HCT116 (cell line): ENCODE measurements at regions not wholly inside any gene's neighbourhood (a gene's known extent, or its start where the extent isn't known, plus 50 kb on each side); places are given as distances from the start of the nearest gene placed in this dataset.

ENCODE experiments used
- ATAC-seq: fragments of 200-7000 bp; cut with Tn5 transposase; 2 replicates; pipeline ENCODE4 v1.9.1; 2020; ENCODE audit warnings: mild to moderate bottlenecking, moderate library complexity
- BruUV-seq: library from RNA; stranded (reverse); fragments of 400-500 nt; replicated peaks from 2 replicates; lab custom pipeline; 2021; lab: Mats Ljungman, UMichigan
- CTCF ChIA-PET: fragments of 300-600 bp; sonication (Branson Sonifier 250); formaldehyde crosslinking; loops from one replicate; lab custom pipeline; 2021; ENCODE audit warnings: antibody characterized with exemption; lab: Charles Lee
- POLR2A ChIA-PET: fragments of 300-600, 350-600 bp; sonication (Branson Sonifier 250); formaldehyde crosslinking; loops from one replicate; lab custom pipeline; 2021; ENCODE audit warnings: antibody characterized with exemption; lab: Charles Lee
- RAD21 ChIA-PET, 2 experiments: fragments of 300-600 bp; sonication (Branson Sonifier 250); formaldehyde crosslinking; loops; one replicate each; lab custom pipeline; 2023; ENCODE audit warnings: low total read pairs in 2 of 2; ENCODE audit not compliant: uncharacterized antibody in 2 of 2, unreplicated experiment in 2 of 2, low non-redundant PET in 1 of 2; lab: Charles Lee
- DNase-seq: peaks from one replicate; pipeline ENCODE4 v3.0.0-alpha.2; 2010; ENCODE audit warnings: low read depth, low spot score
- H2AFZ ChIP-seq: fragments of 200-600 bp; shearing (Covaris generic), sonication (generic); 2 replicates; pipeline ENCODE4 v1.6.1; 2017; ENCODE audit warnings: low read depth, mixed run types, mixed read lengths, antibody characterized with exemption, low read length; ENCODE audit not compliant: poor library complexity, severe bottlenecking
- H3K27ac ChIP-seq: 2 replicates; pipeline ENCODE4 v1.5.1; 2012; ENCODE audit warnings: low read depth, low read length
- H3K27me3 ChIP-seq: fragments of 200-600 bp; sonication (generic); 2 replicates; pipeline ENCODE4 v1.6.1; 2016; ENCODE audit warnings: mixed run types, low read length, mixed read lengths; ENCODE audit not compliant: insufficient read depth
- H3K36me3 ChIP-seq, 2 experiments: fragments of 200-500 bp in 1 of 2; fragments of 200-600 bp in 1 of 2; sonication (Bioruptor generic) in 1 of 2; sonication (generic) in 1 of 2; 2 replicates each; pipeline versions ENCODE4 v1.5.1 to v1.6.1; 2014 to 2016; ENCODE audit warnings: low read length in 2 of 2, inconsistent platforms in 1 of 2, mixed read lengths in 1 of 2, mixed run types in 1 of 2; ENCODE audit not compliant: insufficient read depth in 2 of 2, control insufficient read depth in 1 of 2
- H3K4me1 ChIP-seq, 2 experiments: fragments of 200-600 bp in 1 of 2; sonication (generic) in 1 of 2; 2 replicates each; pipeline versions ENCODE4 v1.5.1 to v1.6.1; 2012 to 2017; ENCODE audit warnings: low read length in 2 of 2, inconsistent platforms in 1 of 2, mild to moderate bottlenecking in 1 of 2, mixed read lengths in 1 of 2, mixed run types in 1 of 2, moderate library complexity in 1 of 2; ENCODE audit not compliant: insufficient read depth in 2 of 2, control insufficient read depth in 1 of 2
- H3K4me2 ChIP-seq: fragments of 200-600 bp; sonication (generic); 2 replicates; pipeline ENCODE4 v1.6.1; 2017; ENCODE audit warnings: mixed run types, low read length, mixed read lengths
- H3K4me3 ChIP-seq, 2 experiments: fragments of 200-600 bp in 1 of 2; sonication (generic) in 1 of 2; replicated peaks in 1 of 2; 2 replicates each; pipeline ENCODE4 v1.5.1; 2011 to 2016; ENCODE audit warnings: low read length in 2 of 2, control low read depth in 1 of 2, low read depth in 1 of 2, mild to moderate bottlenecking in 1 of 2, mixed read lengths in 1 of 2, mixed run types in 1 of 2
- H3K79me2 ChIP-seq: fragments of 200-600 bp; sonication (generic); 2 replicates; pipeline ENCODE4 v1.6.1; 2017; ENCODE audit warnings: mild to moderate bottlenecking, mixed run types, low read length, moderate library complexity, mixed read lengths; ENCODE audit not compliant: insufficient read depth
- H3K9ac ChIP-seq: fragments of 200-600 bp; sonication (generic); 2 replicates; pipeline ENCODE4 v1.6.1; 2016; ENCODE audit warnings: low read length, mixed read lengths
- H3K9me2 ChIP-seq: fragments of 200-600 bp; sonication (generic), shearing (Covaris generic); 2 replicates; pipeline ENCODE4 v1.6.1; 2017; ENCODE audit warnings: mixed run types, mild to moderate bottlenecking, moderate library complexity; ENCODE audit not compliant: insufficient read depth
- H3K9me3 ChIP-seq, 2 experiments: fragments of 200-500 bp in 1 of 2; fragments of 200-600 bp in 1 of 2; sonication (Bioruptor generic) in 1 of 2; sonication (generic) in 1 of 2; 2 replicates each; pipeline ENCODE4 v1.6.1; 2014 to 2017; ENCODE audit warnings: low read length in 2 of 2, mixed read lengths in 2 of 2, inconsistent platforms in 1 of 2, low read depth in 1 of 2, mild to moderate bottlenecking in 1 of 2, mixed run types in 1 of 2, moderate library complexity in 1 of 2; ENCODE audit not compliant: control insufficient read depth in 1 of 2, insufficient read depth in 1 of 2
- H4K20me1 ChIP-seq: fragments of 200-600 bp; sonication (generic), shearing (Covaris generic); 2 replicates; pipeline ENCODE4 v1.6.1; 2017; ENCODE audit warnings: mixed run types, mild to moderate bottlenecking, moderate library complexity; ENCODE audit not compliant: insufficient read depth
- ATF3 ChIP-seq: IDR thresholded peaks from 2 replicates; pipeline ENCODE4 v1.6.1; 2012
- CBX3 ChIP-seq: IDR thresholded peaks from 2 replicates; pipeline ENCODE4 v1.6.1; 2012; ENCODE audit warnings: low read depth
- CEBPB ChIP-seq: IDR thresholded peaks from 2 replicates; pipeline ENCODE4 v1.6.1; 2012; ENCODE audit warnings: low read depth
- CTCF ChIP-seq, 3 experiments: fragments of 200-600 bp in 1 of 3; sonication (generic) in 1 of 3; IDR thresholded peaks in 2 of 3; conservative IDR thresholded peaks in 1 of 3; 2 replicates each; pipeline ENCODE4 v1.5.1; 2012 to 2017; ENCODE audit warnings: low read depth in 2 of 3, low read length in 2 of 3, antibody characterized with exemption in 1 of 3, borderline replicate concordance in 1 of 3, control low read depth in 1 of 3, mild to moderate bottlenecking in 1 of 3, mixed read lengths in 1 of 3, mixed run types in 1 of 3, moderate library complexity in 1 of 3; ENCODE audit not compliant: insufficient read depth in 1 of 3
- EGR1 ChIP-seq: IDR thresholded peaks from 2 replicates; pipeline ENCODE4 v1.6.1; 2012; ENCODE audit warnings: low read depth
- ELF1 ChIP-seq: IDR thresholded peaks from 2 replicates; pipeline ENCODE4 v1.6.1; 2012; ENCODE audit warnings: low read depth, borderline replicate concordance
- EZH2 ChIP-seq: fragments of 200-600 bp; sonication (generic); IDR thresholded peaks from 2 replicates; pipeline ENCODE4 v1.6.1; 2017; ENCODE audit warnings: antibody characterized with exemption, mixed run types
- FOSL1 ChIP-seq: IDR thresholded peaks from 2 replicates; pipeline ENCODE4 v1.6.1; 2012; ENCODE audit warnings: low read depth
- JUND ChIP-seq: IDR thresholded peaks from 2 replicates; pipeline ENCODE4 v1.6.1; 2012
- MAX ChIP-seq: IDR thresholded peaks from 2 replicates; pipeline ENCODE4 v1.6.1; 2012
- POLR2A ChIP-seq: IDR thresholded peaks from 2 replicates; pipeline ENCODE4 v1.7.0; 2011; ENCODE audit warnings: borderline replicate concordance; ENCODE audit not compliant: insufficient read depth, insufficient read length; ENCODE audit errors: extremely low read depth
- POLR2AphosphoS5 ChIP-seq: IDR thresholded peaks from 2 replicates; pipeline ENCODE4 v1.6.1; 2011; ENCODE audit warnings: mild to moderate bottlenecking, low read depth, low read length, moderate library complexity
- RAD21 ChIP-seq: IDR thresholded peaks from 2 replicates; pipeline ENCODE4 v1.6.1; 2012; ENCODE audit warnings: low read depth, mild to moderate bottlenecking
- REST ChIP-seq: IDR thresholded peaks from 2 replicates; pipeline ENCODE4 v1.6.1; 2012; ENCODE audit warnings: low read depth
- SIN3A ChIP-seq: IDR thresholded peaks from 2 replicates; pipeline ENCODE4 v1.6.1; 2012; ENCODE audit warnings: low read depth
- SP1 ChIP-seq: IDR thresholded peaks from 2 replicates; pipeline ENCODE4 v1.6.1; 2012; ENCODE audit warnings: low read depth
- SRF ChIP-seq: IDR thresholded peaks from 2 replicates; pipeline ENCODE4 v1.6.1; 2012; ENCODE audit warnings: low read depth
- TCF7L2 ChIP-seq: IDR thresholded peaks from 2 replicates; pipeline ENCODE4 v1.7.0; 2011; ENCODE audit warnings: borderline replicate concordance, inconsistent platforms; ENCODE audit not compliant: insufficient read depth, insufficient read length; ENCODE audit errors: extremely low read depth
- YY1 ChIP-seq: IDR thresholded peaks from 2 replicates; pipeline ENCODE4 v1.6.1; 2011; ENCODE audit warnings: low read length, low read depth, moderate library complexity, mild to moderate bottlenecking; ENCODE audit not compliant: insufficient replicate concordance; ENCODE audit errors: extremely low read depth
- ZNF274 ChIP-seq: fragments of 200-500 bp; sonication (Bioruptor generic); IDR thresholded peaks from 2 replicates; pipeline ENCODE4 v1.6.1; 2014; ENCODE audit warnings: mild to moderate bottlenecking, low read depth, low read length, inconsistent platforms
- intact Hi-C: fragments of 100-400 bp; cut with micrococcal nuclease; formaldehyde crosslinking; loops from 2 replicates; pipeline ENCODE4 v1.10.0; 2022

GRCh38 chr2:63736354-63736753 is 105.3 kb upstream of the UGP2 start:
- no peak overlapping the region for H3K27ac ChIP-seq
- ChIA-PET RAD21 (no interaction called here), POLR2A (no interaction called here), CTCF (no interaction called here)
- no peaks in the 10 kb centered on the region for H3K4me1 ChIP-seq
- no TSS peak for BruUV-seq
- H2AFZ ChIP-seq = no peak overlapping the region
- H3K36me3 ChIP-seq = no peaks in the 10 kb centered on the region
- no peak for DNase-seq
- H3K9me2 ChIP-seq = no peaks in the 10 kb centered on the region
- intact Hi-C loops = no loop called here
- no peak overlapping the region for H3K9ac ChIP-seq
- no peak for ATAC-seq
- no peaks in the 10 kb centered on the region for H3K79me2 ChIP-seq
- no peaks in the 10 kb centered on the region for H4K20me1 ChIP-seq
- no peak overlapping the region for H3K4me2 ChIP-seq
- H3K4me3 ChIP-seq = no peak overlapping the region
- H3K9me3 ChIP-seq = no peaks in the 10 kb centered on the region
- TF ChIP-seq POLR2AphosphoS5 (no peak), RAD21 (no peak), SRF (no peak), CBX3 (no peak), TCF7L2 (no peak), POLR2A (no peak), SP1 (no peak), YY1 (no peak), EGR1 (no peak), FOSL1 (no peak), ZNF274 (no peak), SIN3A (no peak), REST (no peak), ATF3 (no peak), EZH2 (no peak), CEBPB (no peak), CTCF (IDR thresholded peaks at IDR 0.05 in 2 of 3, conservative IDR thresholded peaks at IDR 0.05 in 1 of 3; ENCODE audit: borderline replicate concordance in 1 of 3, insufficient read depth in 1 of 3, low read depth in 2 of 3, low read length in 2 of 3) (no peak), JUND (no peak), MAX (no peak), ELF1 (no peak)
- H3K27me3 ChIP-seq = no peaks in the 10 kb centered on the region
